H1 (cell line): ENCODE measurements at regions not wholly inside any gene's neighbourhood (a gene's known extent, or its start where the extent isn't known, plus 50 kb on each side); places are given as distances from the start of the nearest gene placed in this dataset.

Experiments used
- CTBP2 ChIP-seq: IDR thresholded peaks from 2 replicates; pipeline ENCODE4 v1.7.0; 2011; ENCODE audit warnings: borderline replicate concordance, mild to moderate bottlenecking, moderate library complexity, mixed read lengths, low read length; ENCODE audit not compliant: insufficient read depth, insufficient read length
- HDAC6 ChIP-seq: IDR thresholded peaks from one replicate; pipeline ENCODE4 v1.7.1; 2012; ENCODE audit warnings: low read depth, mild to moderate bottlenecking, inconsistent platforms, low read length, moderate library complexity

- no peak for TF ChIP-seq HDAC6
- TF ChIP-seq CTBP2 = no peak
Measured at GRCh38 chr12:14307004-14307403, 58.5 kb upstream of the ATF7IP start (continued).
